Loucy (cell line): ENCODE measurements at regions not wholly inside any gene's neighbourhood (a gene's known extent, or its start where the extent isn't known, plus 50 kb on each side); places are given as distances from the start of the nearest gene placed in this dataset.

ENCODE experiments used
- CTCF ChIP-seq: fragments of 200-600 bp; sonication (generic); conservative IDR thresholded peaks from 2 replicates; pipeline ENCODE4 v1.5.1; 2014; ENCODE audit warnings: mild to moderate bottlenecking, antibody characterized with exemption, low read length
- EZH2phosphoT487 ChIP-seq: fragments of 200-600 bp; IDR thresholded peaks from 2 replicates; pipeline ENCODE4 v1.6.1; 2018; ENCODE audit warnings: antibody characterized with exemption, mild to moderate bottlenecking, moderate library complexity, borderline replicate concordance

GRCh38 chr14:61911574-61911973 is 149.4 kb downstream of the SNAPC1 start:
- TF ChIP-seq CTCF (no peak), EZH2phosphoT487 (no peak)
